ENCODE measurements at regions not wholly inside any gene's neighbourhood (a gene's known extent, or its start where the extent isn't known, plus 50 kb on each side); places are given as distances from the start of the nearest gene placed in this dataset.

DNA sequence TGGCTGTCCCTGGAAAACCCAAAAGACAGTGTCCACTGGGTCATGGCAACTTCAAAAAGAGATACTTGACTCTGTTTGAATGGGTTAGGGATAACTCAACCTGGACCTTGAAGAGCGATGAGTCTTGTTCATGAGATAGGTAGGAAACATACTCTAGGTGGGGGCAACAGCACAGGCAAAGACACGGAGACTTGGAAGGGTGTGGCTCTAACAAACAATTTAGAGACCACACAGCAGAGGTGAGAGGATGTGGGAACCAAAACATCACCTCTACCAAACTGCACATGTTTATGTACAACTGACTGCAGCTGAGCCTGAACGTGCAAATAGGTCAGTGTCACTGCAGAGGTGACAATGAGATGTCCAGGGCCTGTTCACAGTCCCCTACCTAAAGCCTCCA is 247.7 kb upstream of the ADRA1B start:
- Histone ChIP-seq H3K4me1 (no peaks in the 10 kb centered on the region), H3K27me3 (no peaks in the 10 kb centered on the region), H3K27ac (no peak overlapping the region), H3K4me3 (replicated peaks in 1 of 3) (no peak overlapping the region), H3K36me3 (no peaks in the 10 kb centered on the region), H3K9me3 (no peaks in the 10 kb centered on the region)
- TF ChIP-seq, protein P1, sequence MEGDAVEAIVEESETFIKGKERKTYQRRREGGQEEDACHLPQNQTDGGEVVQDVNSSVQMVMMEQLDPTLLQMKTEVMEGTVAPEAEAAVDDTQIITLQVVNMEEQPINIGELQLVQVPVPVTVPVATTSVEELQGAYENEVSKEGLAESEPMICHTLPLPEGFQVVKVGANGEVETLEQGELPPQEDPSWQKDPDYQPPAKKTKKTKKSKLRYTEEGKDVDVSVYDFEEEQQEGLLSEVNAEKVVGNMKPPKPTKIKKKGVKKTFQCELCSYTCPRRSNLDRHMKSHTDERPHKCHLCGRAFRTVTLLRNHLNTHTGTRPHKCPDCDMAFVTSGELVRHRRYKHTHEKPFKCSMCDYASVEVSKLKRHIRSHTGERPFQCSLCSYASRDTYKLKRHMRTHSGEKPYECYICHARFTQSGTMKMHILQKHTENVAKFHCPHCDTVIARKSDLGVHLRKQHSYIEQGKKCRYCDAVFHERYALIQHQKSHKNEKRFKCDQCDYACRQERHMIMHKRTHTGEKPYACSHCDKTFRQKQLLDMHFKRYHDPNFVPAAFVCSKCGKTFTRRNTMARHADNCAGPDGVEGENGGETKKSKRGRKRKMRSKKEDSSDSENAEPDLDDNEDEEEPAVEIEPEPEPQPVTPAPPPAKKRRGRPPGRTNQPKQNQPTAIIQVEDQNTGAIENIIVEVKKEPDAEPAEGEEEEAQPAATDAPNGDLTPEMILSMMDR (IDR thresholded peaks at IDR 0.05), result no peak
- no peak for TF ChIP-seq POLR2A (IDR thresholded peaks at IDR 0.05)
- no peak for DNase-seq
- intact Hi-C loops (cut with DNase I), result no loop called here
- 55 to 66% methylated on average over 3 of the region's 3 CpGs for WGBS, 2 donors

DNA sequence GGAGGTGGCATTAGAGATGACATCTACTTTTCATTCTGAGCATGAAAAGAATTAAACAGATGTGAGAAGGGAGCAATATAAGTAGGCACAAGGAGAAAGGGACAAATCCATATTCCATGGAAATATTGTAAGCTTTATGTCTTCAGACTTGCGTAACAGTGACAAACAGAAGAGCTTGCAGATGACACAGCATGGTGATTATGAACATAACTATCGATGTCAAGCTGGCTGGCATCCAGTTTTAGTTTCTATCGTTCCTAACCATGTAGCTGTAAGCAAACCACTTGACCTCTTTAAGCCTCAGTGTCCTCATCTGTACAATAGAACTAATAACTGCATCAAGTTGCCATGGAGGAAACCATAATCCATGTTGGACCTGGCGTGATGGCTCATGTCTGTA is 246.7 kb upstream of the ADRA1B start:
- Histone ChIP-seq H3K4me1 (no peaks in the 10 kb centered on the region), H3K9me3 (no peaks in the 10 kb centered on the region), H3K4me3 (replicated peaks in 1 of 3) (no peak overlapping the region), H3K27ac (no peak overlapping the region), H3K27me3 (no peaks in the 10 kb centered on the region), H3K36me3 (no peaks in the 10 kb centered on the region)
- intact Hi-C loops (cut with DNase I), result no loop called here
- DNase-seq, result no peak
- TF ChIP-seq POLR2A (IDR thresholded peaks at IDR 0.05), result no peak
- TF ChIP-seq, protein P1 (IDR thresholded peaks at IDR 0.05), result no peak
- WGBS, 2 donors, result 88 to 93% methylated on average over 4 of the region's 4 CpGs

DNA sequence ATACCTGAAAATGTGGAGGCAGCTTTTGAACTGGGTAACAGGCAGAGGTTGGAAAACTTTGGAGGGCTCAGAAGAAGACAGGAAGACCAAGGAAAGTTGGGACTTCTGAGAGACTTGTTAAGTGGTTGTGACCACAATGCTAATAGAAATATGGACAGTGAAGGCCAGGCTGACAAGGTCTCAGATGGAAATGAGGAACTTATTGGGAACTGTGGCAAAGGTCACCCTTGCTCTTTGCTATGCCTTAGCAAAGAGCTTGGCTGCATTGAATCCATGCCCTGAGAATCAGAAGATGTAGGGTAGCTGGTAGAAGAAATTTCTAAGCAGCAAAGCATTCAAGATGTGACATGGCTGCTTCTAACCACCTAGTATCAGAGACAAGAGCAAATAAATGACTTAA is 244.4 kb upstream of the ADRA1B start:
- TF ChIP-seq, protein P1 (IDR thresholded peaks at IDR 0.05), result no peak
- TF ChIP-seq POLR2A (IDR thresholded peaks at IDR 0.05), result no peak
- Histone ChIP-seq H3K27me3 (no peaks in the 10 kb centered on the region), H3K4me3 (replicated peaks in 1 of 3) (no peak overlapping the region), H3K27ac (no peak overlapping the region), H3K4me1 (no peaks in the 10 kb centered on the region), H3K36me3 (no peaks in the 10 kb centered on the region), H3K9me3 (no peaks in the 10 kb centered on the region)
- DNase-seq, result no peak
- intact Hi-C loops (cut with DNase I), result no loop called here

DNA sequence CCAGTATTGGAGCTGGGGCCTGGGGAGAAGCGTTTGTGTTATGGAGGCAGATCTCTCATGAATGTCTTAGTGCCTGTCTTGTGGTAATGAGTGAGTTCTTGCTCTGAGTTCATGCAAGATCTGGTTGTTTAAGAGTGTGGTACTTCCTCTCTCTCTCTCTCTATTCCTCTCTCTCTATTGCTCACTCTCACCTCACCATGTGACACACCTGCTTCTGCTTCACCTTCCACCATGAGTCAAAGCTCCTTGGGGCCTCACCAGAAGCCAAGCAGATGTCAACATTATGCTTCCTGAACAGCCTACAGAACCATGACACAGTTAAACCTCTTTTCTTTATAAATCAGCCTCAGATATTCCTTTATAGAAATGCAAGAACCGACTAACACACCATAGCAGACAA is 242.7 kb upstream of the ADRA1B start:
- no peaks in the 10 kb centered on the region for H3K4me1 ChIP-seq
- H3K27me3 ChIP-seq, result no peaks in the 10 kb centered on the region
- H3K9me3 ChIP-seq, result no peaks in the 10 kb centered on the region
- H3K36me3 ChIP-seq, result no peaks in the 10 kb centered on the region
- intact Hi-C loops (cut with DNase I), result no loop called here
- H3K4me3 ChIP-seq (replicated peaks in 1 of 3), result no peak overlapping the region
- 59 to 67% methylated on average over 2 of the region's 2 CpGs for WGBS, 2 donors
- TF ChIP-seq, protein P1 (IDR thresholded peaks at IDR 0.05), result no peak
- no peak for TF ChIP-seq POLR2A (IDR thresholded peaks at IDR 0.05)
- no peak for DNase-seq
- H3K27ac ChIP-seq, result no peak overlapping the region

DNA sequence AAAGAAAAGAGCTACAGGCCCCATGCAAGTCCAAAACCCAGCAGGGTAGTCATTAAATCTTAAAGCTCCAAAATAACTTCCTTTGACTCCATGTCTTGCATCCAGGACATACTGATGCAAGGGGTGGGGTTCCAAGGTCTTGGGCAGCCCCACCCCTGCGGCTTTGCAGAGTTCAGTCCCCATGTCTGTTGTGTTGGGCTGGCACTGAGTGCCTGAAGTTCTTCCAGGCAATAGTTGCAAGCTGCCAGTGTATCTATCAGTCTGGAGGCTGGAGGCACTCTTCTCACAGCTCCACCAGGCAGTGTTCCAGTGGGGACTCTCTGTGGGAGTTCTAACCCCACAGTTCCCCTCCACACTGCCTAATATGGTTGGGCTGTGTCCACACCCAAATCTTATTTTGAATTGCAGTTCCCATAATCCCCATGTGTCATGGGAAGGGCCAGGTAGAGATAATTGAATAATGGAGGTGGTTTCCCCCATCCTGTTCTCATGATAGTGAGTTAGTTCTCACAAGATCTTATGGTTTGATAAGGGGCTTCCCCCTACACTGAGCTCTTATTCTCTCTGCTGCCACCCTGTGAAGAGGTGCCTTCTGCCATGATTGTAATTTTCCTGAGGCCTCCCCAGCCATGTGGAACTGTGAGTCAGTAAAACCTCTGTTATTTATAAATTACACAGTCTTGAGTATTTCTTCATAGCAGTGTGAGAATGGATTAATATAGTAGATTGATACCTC is 237.5 kb upstream of the ADRA1B start:
- intact Hi-C loops (cut with DNase I), result no loop called here
- WGBS, 2 donors, result 0% methylated on average over 1 of the region's 1 CpG
- Histone ChIP-seq H3K27ac (no peak overlapping the region), H3K36me3 (no peaks in the 10 kb centered on the region), H3K9me3 (no peaks in the 10 kb centered on the region), H3K27me3 (no peaks in the 10 kb centered on the region), H3K4me3 (replicated peaks in 1 of 3) (no peak overlapping the region), H3K4me1 (no peaks in the 10 kb centered on the region)
- DNase-seq, result no peak
- TF ChIP-seq, protein P1 (IDR thresholded peaks at IDR 0.05), result no peak
